ENCODE measurements at regions not wholly inside any gene's neighbourhood (a gene's known extent, or its start where the extent isn't known, plus 50 kb on each side); places are given as distances from the start of the nearest gene placed in this dataset.
"Not testable (repeated sequence)": the region's sequence is repeated elsewhere in the genome, so short reads cannot be mapped to it uniquely, and the experiment has no call there.

- no peaks in the 10 kb centered on the region for H3K36me3 ChIP-seq
- peaks cover 0 to 13% (median 4%) of the 10 kb centered on the region in 4 donors for H3K4me1 ChIP-seq
- TF ChIP-seq CTCF (IDR thresholded peaks at IDR 0.05) (no peak), EP300 (IDR thresholded peaks at IDR 0.05) (no peak), POLR2A (IDR thresholded peaks at IDR 0.05) (no peak), POLR2AphosphoS5 (IDR thresholded peaks at IDR 0.05) (no peak)
- H3K27ac ChIP-seq = no peak overlapping the region
- intact Hi-C loops (cut with DNase I; ENCODE audit: low total_unique reads) = loop anchor here (5.0 kb wide), 1 partner anchor 230 kb away; no protein-coding TSS in a partner anchor
- 33 to 87% (median 73%) methylated on average over 2 of the region's 2 CpGs for WGBS, 5 donors
- peaks cover 0 to 9% (median 4%) of the 10 kb centered on the region in 4 donors for H3K9me3 ChIP-seq
- H3K4me3 ChIP-seq = no peak overlapping the region
- no peaks in the 10 kb centered on the region for H3K27me3 ChIP-seq
- no peak for DNase-seq
Measured at GRCh38 chr6:137941995-137942394, 74.9 kb downstream of the TNFAIP3 start.

GRCh38 chr6:137942736-137943135 lies 75.7 kb downstream of the TNFAIP3 start:
- intact Hi-C loops (cut with DNase I; ENCODE audit: low total_unique reads) = loop anchor here (5.0 kb wide), 1 partner anchor 230 kb away; no protein-coding TSS in a partner anchor
- H3K4me1 ChIP-seq = peaks cover 0 to 13% (median 4%) of the 10 kb centered on the region in 4 donors
- H3K27me3 ChIP-seq = no peaks in the 10 kb centered on the region
- H3K36me3 ChIP-seq = no peaks in the 10 kb centered on the region
- H3K27ac ChIP-seq = no peak overlapping the region
- TF ChIP-seq POLR2A (IDR thresholded peaks at IDR 0.05) (no peak), POLR2AphosphoS5 (IDR thresholded peaks at IDR 0.05) (no peak), EP300 (IDR thresholded peaks at IDR 0.05) (no peak), CTCF (IDR thresholded peaks at IDR 0.05) (no peak)
- H3K9me3 ChIP-seq = peaks cover 0 to 9% (median 3%) of the 10 kb centered on the region in 4 donors
- H3K4me3 ChIP-seq = no peak overlapping the region
- no peak for DNase-seq

GRCh38 chr6:137944381-137944780 lies 77.3 kb downstream of the TNFAIP3 start:
- not testable (repeated sequence) for H3K27me3 ChIP-seq, H3K9me3 ChIP-seq, H3K36me3 ChIP-seq, H3K4me3 ChIP-seq, H3K27ac ChIP-seq, DNase-seq
- peaks cover 0 to 13% (median 4%) of the 10 kb centered on the region in 4 donors for H3K4me1 ChIP-seq
- intact Hi-C loops (cut with DNase I; ENCODE audit: low total_unique reads) = loop anchor here (5.0 kb wide), 1 partner anchor 232 kb away; no protein-coding TSS in a partner anchor
- WGBS, 5 donors = 20 to 37% (median 32%) methylated on average over 3 of the region's 3 CpGs

- WGBS, 5 donors = 46 to 55% (median 49%) methylated on average over 6 of the region's 6 CpGs
- Histone ChIP-seq H3K9me3 (no peaks in the 10 kb centered on the region), H3K4me3 (no peak overlapping the region), H3K27ac (no peak overlapping the region), H3K36me3 (no peaks in the 10 kb centered on the region), H3K4me1 (peaks cover 0 to 13% (median 4%) of the 10 kb centered on the region in 4 donors), H3K27me3 (no peaks in the 10 kb centered on the region)
- DNase-seq = peak in 1 of 2 donors; percentile 72
- TF ChIP-seq CTCF (IDR thresholded peaks at IDR 0.05) (peak in 5 of 7 experiments; percentile 42 to 74 (median 67)), POLR2AphosphoS5 (IDR thresholded peaks at IDR 0.05) (no peak)
- intact Hi-C loops (cut with DNase I; ENCODE audit: low total_unique reads) = loop anchor here (5.0 kb wide), 1 partner anchor 233 kb away; no protein-coding TSS in a partner anchor
Measured at GRCh38 chr6:137944793-137945498, 77.9 kb downstream of the TNFAIP3 start.

All from stomach (tissue), 8 donors.